ENCODE measurements at regions not wholly inside any gene's neighbourhood (a gene's known extent, or its start where the extent isn't known, plus 50 kb on each side); places are given as distances from the start of the nearest gene placed in this dataset.
"Not testable (repeated sequence)": the region's sequence is repeated elsewhere in the genome, so short reads cannot be mapped to it uniquely, and the experiment has no call there.

GRCh38 chr1:68788762-68789161 is 291.9 kb upstream of the DEPDC1 start:
- DNase-seq, result no peak

- peak; percentile 0 for DNase-seq
Observed at GRCh38 chr1:68791800-68792199, 294.9 kb upstream of the DEPDC1 start.

- no peak for DNase-seq
Observed at GRCh38 chr1:68795956-68796355, 299.1 kb upstream of the DEPDC1 start.

GRCh38 chr1:68796888-68797287 is 300.0 kb upstream of the DEPDC1 start:
- DNase-seq, result no peak

GRCh38 chr1:68798071-68798470 is 301.2 kb upstream of the DEPDC1 start:
- no peak for DNase-seq

- no peak for DNase-seq
Observed at GRCh38 chr1:68799096-68799495, 302.2 kb upstream of the DEPDC1 start.

- DNase-seq, result no peak
Observed at GRCh38 chr1:68800182-68800581, 303.3 kb upstream of the DEPDC1 start.

GRCh38 chr1:68801440-68801839 is 304.6 kb upstream of the DEPDC1 start:
- DNase-seq, result no peak

GRCh38 chr1:68805097-68805641 is 308.3 kb upstream of the DEPDC1 start:
- no peak for DNase-seq

GRCh38 chr1:68808351-68808750 is 311.5 kb upstream of the DEPDC1 start:
- no peak for DNase-seq

- no peak for DNase-seq
Observed at GRCh38 chr1:68811806-68812205, 314.9 kb upstream of the DEPDC1 start.

GRCh38 chr1:68812333-68812732 is 315.5 kb upstream of the DEPDC1 start:
- DNase-seq, result no peak

GRCh38 chr1:68814067-68814466 is 317.2 kb upstream of the DEPDC1 start:
- no peak for DNase-seq

GRCh38 chr1:68815632-68816031 is 318.8 kb upstream of the DEPDC1 start:
- no peak for DNase-seq

- DNase-seq, result not testable (repeated sequence)
Observed at GRCh38 chr1:68817505-68818210, 320.8 kb upstream of the DEPDC1 start.

GRCh38 chr1:68819190-68819829 is 322.4 kb upstream of the DEPDC1 start:
- no peak for DNase-seq

GRCh38 chr1:68820151-68820550 is 323.3 kb upstream of the DEPDC1 start:
- no peak for DNase-seq

- DNase-seq, result no peak
Observed at GRCh38 chr1:68826836-68827235, 330.0 kb upstream of the DEPDC1 start.

- no peak for DNase-seq
Observed at GRCh38 chr1:68827261-68827660, 330.4 kb upstream of the DEPDC1 start.

GRCh38 chr1:68828013-68828412 is 331.1 kb upstream of the DEPDC1 start:
- DNase-seq, result no peak

GRCh38 chr1:68831281-68831680 is 334.4 kb upstream of the DEPDC1 start:
- no peak for DNase-seq

GRCh38 chr1:68848017-68848416 is 351.1 kb upstream of the DEPDC1 start:
- no peak for DNase-seq

GRCh38 chr1:68868606-68869005 is 371.7 kb upstream of the DEPDC1 start:
- DNase-seq, result no peak

- no peak for DNase-seq
Observed at GRCh38 chr1:68873144-68873543, 376.3 kb upstream of the DEPDC1 start.

All from activated CD4-positive, alpha-beta T cell treated with anti-CD3 and anti-CD28 coated beads, Interleukin-10, Interleukin-2, amounts not matched to agents 100 ng/mL and 50 ng/mL, durations not matched to agents 16 hours and 8 hours (primary cell).